Neural progenitor cell (in vitro differentiated cells): ENCODE measurements at regions not wholly inside any gene's neighbourhood (a gene's known extent, or its start where the extent isn't known, plus 50 kb on each side); places are given as distances from the start of the nearest gene placed in this dataset.

Experiments
- EZH2phosphoT487 ChIP-seq: fragments of 200-600 bp; sonication (generic); IDR thresholded peaks from 2 replicates; pipeline ENCODE4 v1.6.1; 2017; ENCODE audit warnings: antibody characterized with exemption
- TF ChIP-seq, protein P1 (sequence below): fragments of 200-600 bp; sonication (generic); IDR thresholded peaks from 2 replicates; pipeline ENCODE4 v1.5.1; 2017; ENCODE audit warnings: antibody characterized with exemption, mild to moderate bottlenecking

GRCh38 chr21:25240974-25241373 is 366.3 kb downstream of the MRPL39 start:
- TF ChIP-seq, protein P1, sequence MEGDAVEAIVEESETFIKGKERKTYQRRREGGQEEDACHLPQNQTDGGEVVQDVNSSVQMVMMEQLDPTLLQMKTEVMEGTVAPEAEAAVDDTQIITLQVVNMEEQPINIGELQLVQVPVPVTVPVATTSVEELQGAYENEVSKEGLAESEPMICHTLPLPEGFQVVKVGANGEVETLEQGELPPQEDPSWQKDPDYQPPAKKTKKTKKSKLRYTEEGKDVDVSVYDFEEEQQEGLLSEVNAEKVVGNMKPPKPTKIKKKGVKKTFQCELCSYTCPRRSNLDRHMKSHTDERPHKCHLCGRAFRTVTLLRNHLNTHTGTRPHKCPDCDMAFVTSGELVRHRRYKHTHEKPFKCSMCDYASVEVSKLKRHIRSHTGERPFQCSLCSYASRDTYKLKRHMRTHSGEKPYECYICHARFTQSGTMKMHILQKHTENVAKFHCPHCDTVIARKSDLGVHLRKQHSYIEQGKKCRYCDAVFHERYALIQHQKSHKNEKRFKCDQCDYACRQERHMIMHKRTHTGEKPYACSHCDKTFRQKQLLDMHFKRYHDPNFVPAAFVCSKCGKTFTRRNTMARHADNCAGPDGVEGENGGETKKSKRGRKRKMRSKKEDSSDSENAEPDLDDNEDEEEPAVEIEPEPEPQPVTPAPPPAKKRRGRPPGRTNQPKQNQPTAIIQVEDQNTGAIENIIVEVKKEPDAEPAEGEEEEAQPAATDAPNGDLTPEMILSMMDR, result no peak
- no peak for TF ChIP-seq EZH2phosphoT487
